ENCODE measurements at regions not wholly inside any gene's neighbourhood (a gene's known extent, or its start where the extent isn't known, plus 50 kb on each side); places are given as distances from the start of the nearest gene placed in this dataset.

- TF ChIP-seq TFE3 (CRISPR knock-in tag; IDR thresholded peaks at IDR 0.05), result no peak
- no peak for TF ChIP-seq RHOXF2B (CRISPR knock-in tag; conservative IDR thresholded peaks at IDR 0.05)
- TF ChIP-seq GTF2B (IDR thresholded peaks at IDR 0.05; ENCODE audit: extremely low read depth, insufficient read length), result no peak
- 0 out of 2 replicates have a peak, but pooled peaks have one; percentile 31 for TF ChIP-seq FOSL1 (tag; conservative IDR thresholded peaks at IDR 0.05)
- TF ChIP-seq BCOR (IDR thresholded peaks at IDR 0.05), result no peak
- no peak for TF ChIP-seq BDP1 (IDR thresholded peaks at IDR 0.05; ENCODE audit: insufficient read depth, insufficient read length)
- no peak for TF ChIP-seq ZNF124 (CRISPR knock-in tag; IDR thresholded peaks at IDR 0.05)
- no peak for TF ChIP-seq NR2F6 (CRISPR knock-in tag; IDR thresholded peaks at IDR 0.05)
- TF ChIP-seq MCM7 (IDR thresholded peaks at IDR 0.05), result no peak
- peak in 1 of 2 experiments; percentile 65; a peak in 1 of 4 replicates for TF ChIP-seq KDM4B (IDR thresholded peaks at IDR 0.05; ENCODE audit: borderline replicate concordance in 2 of 2, low read depth in 1 of 2)
- peak; percentile 82; the same call in 1 of the 2 replicates for TF ChIP-seq ZNF583 (CRISPR knock-in tag; IDR thresholded peaks at IDR 0.05)
- TF ChIP-seq CREM (IDR thresholded peaks at IDR 0.05; ENCODE audit: low read depth), result 0 out of 2 replicates have a peak, but pooled peaks have one; percentile 38
- TF ChIP-seq CBX3 (IDR thresholded peaks at IDR 0.05; ENCODE audit: borderline replicate concordance in 1 of 2, low read length in 2 of 2), result peak in 1 of 2 experiments; percentile 58; a peak in 1 of 3 replicates
- TF ChIP-seq CBFA2T2 (conservative IDR thresholded peaks at IDR 0.05), result no peak
- TF ChIP-seq SNRNP70 (optimal IDR thresholded peaks at IDR 0.05; ENCODE audit: low read depth, low read length), result no peak
- no peak for TF ChIP-seq MAX (CRISPR knock-in tag; IDR thresholded peaks at IDR 0.05)
- no peak for TF ChIP-seq CAMTA2 (CRISPR knock-in tag; conservative IDR thresholded peaks at IDR 0.05)
- TF ChIP-seq KLF10 (CRISPR knock-in tag; IDR thresholded peaks at IDR 0.05), result no peak
- no peak for TF ChIP-seq ADNP (tag; IDR thresholded peaks at IDR 0.05)
- TF ChIP-seq ZNF174 (CRISPR knock-in tag; IDR thresholded peaks at IDR 0.05), result no peak
- TF ChIP-seq ZBTB9 (CRISPR knock-in tag; IDR thresholded peaks at IDR 0.05), result peak; percentile 59; the same call in 1 of the 2 replicates
- peak; percentile 96 for TF ChIP-seq EHMT2 (IDR thresholded peaks at IDR 0.05)
- no peak for TF ChIP-seq U2AF1 (optimal IDR thresholded peaks at IDR 0.05; ENCODE audit: low read depth, low read length)
- TF ChIP-seq WHSC1 (IDR thresholded peaks at IDR 0.05; ENCODE audit: low read length), result no peak
- TF ChIP-seq ZNF766 (CRISPR knock-in tag; conservative IDR thresholded peaks at IDR 0.05), result peak; percentile 87
Measured at GRCh38 chr14:95620659-95621059, 65.6 kb upstream of the TCL1B start (continued).

Measured in K562 (cell line).